Transverse colon (tissue), 4 donors: ENCODE measurements at regions not wholly inside any gene's neighbourhood (a gene's known extent, or its start where the extent isn't known, plus 50 kb on each side); places are given as distances from the start of the nearest gene placed in this dataset.

Experiments
- DNase-seq: peaks from one replicate; pipeline ENCODE4 v3.0.0-alpha.2; 2019
- H3K27ac ChIP-seq, 4 donors: fragments of 200-600 bp; sonication (generic); 2 replicates each; pipeline ENCODE4 v1.5.1; 2016 to 2018; ENCODE audit warnings: inconsistent platforms in 4 of 4
- H3K27me3 ChIP-seq: fragments of 200-600 bp; sonication (generic); 2 replicates; pipeline ENCODE4 v1.5.1; 2017; ENCODE audit warnings: inconsistent platforms
- H3K36me3 ChIP-seq, 4 donors: fragments of 200-600 bp; sonication (generic); 2 replicates each; pipeline ENCODE4 v1.5.1; 2017 to 2019; ENCODE audit warnings: inconsistent platforms in 4 of 4
- H3K4me1 ChIP-seq, 4 donors: fragments of 200-600 bp; sonication (generic); 2 replicates each; pipeline ENCODE4 v1.5.1; 2017 to 2020; ENCODE audit warnings: inconsistent platforms in 4 of 4
- H3K4me3 ChIP-seq, 4 donors: fragments of 200-600 bp; sonication (generic); 1 replicate in 1 of 4; 2 replicates in 3 of 4; pipeline versions ENCODE4 v1.5.1 to v1.6.1; 2017 to 2019; ENCODE audit warnings: inconsistent platforms in 4 of 4
- H3K9me3 ChIP-seq, 2 donors: fragments of 200-600 bp; sonication (generic); 2 replicates each; pipeline ENCODE4 v1.5.1; 2017 to 2019; ENCODE audit warnings: inconsistent platforms in 2 of 2
- CTCF ChIP-seq, 5 experiments: fragments of 200-600 bp in 3 of 5; fragments of 450-650 bp in 2 of 5; sonication (generic) in 3 of 5; IDR thresholded peaks; 1 replicate in 2 of 5; 2 replicates in 3 of 5; pipeline ENCODE4 v1.5.1; 2016 to 2017; ENCODE audit warnings: antibody characterized with exemption in 5 of 5, inconsistent platforms in 3 of 5, mild to moderate bottlenecking in 2 of 5, moderate library complexity in 1 of 5
- EP300 ChIP-seq: sonication (generic); formaldehyde crosslinking; IDR thresholded peaks from one replicate; pipeline ENCODE4 v1.6.1; 2017; ENCODE audit warnings: antibody characterized with exemption, low read depth
- POLR2A ChIP-seq: fragments of 450-650 bp; IDR thresholded peaks from one replicate; pipeline ENCODE4 v1.6.1; 2016; ENCODE audit warnings: antibody characterized with exemption, mild to moderate bottlenecking, moderate library complexity
- POLR2AphosphoS5 ChIP-seq, 3 donors: sonication (generic); formaldehyde crosslinking; IDR thresholded peaks; one replicate each; pipeline ENCODE4 v1.6.1; 2016; ENCODE audit warnings: antibody characterized with exemption in 3 of 3
- WGBS, 2 donors: methylation state at CpG; one replicate each; pipeline ENCODE4 v1.1.5; 2018; ENCODE audit warnings: low coverage in 1 of 2; 5-methylcytosine and 5-hydroxymethylcytosine counted together
- in situ Hi-C, 4 donors: fragments of 200-750 bp; cut with MboI; loops; one replicate each; pipeline versions ENCODE4 v1.15.0 to v1.15.1; 2017; ENCODE audit warnings: low sequenced_read_pairs in 3 of 4, low pct_ligation_motif_present in 1 of 4, low pct_unique_long_range_greater_than_20kb in 1 of 4
- intact Hi-C: fragments of 100-400 bp; cut with DNase I; formaldehyde crosslinking; loops from one replicate; pipeline ENCODE4 v1.15.1; 2023; ENCODE audit warnings: low total_unique reads

GRCh38 chrX:130997314-130997713, 60.8 kb upstream of the ARHGAP36 start:
- intact Hi-C loops (no loop called here), in situ Hi-C loops (loop anchor here in 1 of 4 donors (25.0 kb wide), 1 partner anchor 640 kb away; no protein-coding TSS in a partner anchor)
- Histone ChIP-seq H3K9me3 (no peaks in the 10 kb centered on the region), H3K36me3 (no peaks in the 10 kb centered on the region), H3K27me3 (no peaks in the 10 kb centered on the region), H3K27ac (no peak overlapping the region), H3K4me1 (no peaks in the 10 kb centered on the region), H3K4me3 (no peak overlapping the region)
- DNase-seq = no peak
- 52% methylated on average over 2 of the region's 2 CpGs; no CpG with 5 or more reads in 1 of the 2 donors for WGBS, 2 donors
- TF ChIP-seq CTCF (IDR thresholded peaks at IDR 0.05) = no peak
- no peak for TF ChIP-seq POLR2A
- TF ChIP-seq EP300 = no peak
- no peak for TF ChIP-seq POLR2AphosphoS5 (IDR thresholded peaks at IDR 0.05)

GRCh38 chrX:130999360-130999759, 58.8 kb upstream of the ARHGAP36 start:
- in situ Hi-C loops (loop anchor here in 1 of 4 donors (25.0 kb wide), 1 partner anchor 638 kb away; no protein-coding TSS in a partner anchor), intact Hi-C loops (no loop called here)
- no peaks in the 10 kb centered on the region for H3K4me1 ChIP-seq
- no peak overlapping the region for H3K4me3 ChIP-seq
- no peaks in the 10 kb centered on the region for H3K9me3 ChIP-seq
- no peaks in the 10 kb centered on the region for H3K27me3 ChIP-seq
- TF ChIP-seq EP300 (no peak), POLR2AphosphoS5 (IDR thresholded peaks at IDR 0.05) (no peak), POLR2A (no peak), CTCF (IDR thresholded peaks at IDR 0.05) (no peak)
- H3K36me3 ChIP-seq = no peaks in the 10 kb centered on the region
- H3K27ac ChIP-seq = no peak overlapping the region
- 56% methylated on average over 1 of the region's 1 CpG; no CpG with 5 or more reads in 1 of the 2 donors for WGBS, 2 donors
- DNase-seq = no peak
